ENCODE measurements at regions not wholly inside any gene's neighbourhood (a gene's known extent, or its start where the extent isn't known, plus 50 kb on each side); places are given as distances from the start of the nearest gene placed in this dataset.

DNA sequence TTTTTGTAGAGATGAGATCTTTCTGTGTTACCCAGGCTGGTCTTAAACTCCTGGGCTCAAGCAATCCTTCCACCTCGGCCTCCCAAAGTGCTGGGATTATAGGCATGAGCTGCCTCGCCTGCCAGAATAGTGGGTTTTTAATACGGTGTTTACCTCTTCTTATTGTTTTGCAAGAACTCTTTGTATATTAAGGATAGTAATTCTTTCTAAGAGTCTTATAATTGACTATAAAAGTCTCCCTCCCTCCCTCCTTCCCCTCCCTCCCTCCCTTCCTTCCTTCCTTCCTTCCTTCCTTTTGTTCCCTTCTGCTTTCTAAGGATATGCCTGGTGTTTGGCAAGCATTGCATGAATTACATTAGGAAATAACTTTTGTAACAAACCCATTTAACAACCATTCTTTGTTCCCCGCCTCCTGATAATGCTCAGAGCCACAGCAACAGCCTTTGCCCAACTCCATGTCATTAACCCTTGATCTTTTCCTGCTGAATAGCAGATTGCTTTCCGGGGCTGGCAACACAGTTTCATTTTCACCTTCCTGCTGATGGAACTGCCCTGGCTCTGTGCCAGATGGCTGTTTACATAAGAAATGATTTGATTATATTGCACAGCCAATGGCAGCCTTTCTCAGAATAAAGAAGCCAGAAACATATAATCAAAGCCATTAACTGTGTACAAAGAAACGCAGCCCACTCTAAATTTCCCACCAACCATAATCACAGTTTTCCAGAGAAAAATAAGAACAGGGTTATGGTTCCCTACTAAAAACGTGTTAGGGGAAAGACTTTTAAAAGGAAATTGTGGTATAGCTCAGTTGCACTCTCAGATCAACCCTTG is 143.7 kb upstream of the PTPN1 start:
- H3K4me1 ChIP-seq (ENCODE audit: low read length): 0 out of 2 replicates have a peak, but pooled peaks cover 6% of the 10 kb centered on the region
- H3K9ac ChIP-seq (ENCODE audit: low read length): no peak overlapping the region
- H3K27ac ChIP-seq (ENCODE audit: low read length): no peak overlapping the region
- DNase-seq: peak; percentile 52
- H3K4me3 ChIP-seq (ENCODE audit: low read length): no peak overlapping the region
- no peaks in the 10 kb centered on the region for H3F3A ChIP-seq (ENCODE audit: insufficient read depth, low read length)
- H3K79me2 ChIP-seq (ENCODE audit: low read length): no peaks in the 10 kb centered on the region
- H4K20me1 ChIP-seq (ENCODE audit: insufficient read depth, low read length): no peaks in the 10 kb centered on the region
- peaks cover 88% of the 10 kb centered on the region for H3K27me3 ChIP-seq (replicated peaks; ENCODE audit: insufficient read depth, low read length)
- H3K9me3 ChIP-seq (replicated peaks; ENCODE audit: insufficient read depth, low read length): no peaks in the 10 kb centered on the region
- TF ChIP-seq, protein P1, sequence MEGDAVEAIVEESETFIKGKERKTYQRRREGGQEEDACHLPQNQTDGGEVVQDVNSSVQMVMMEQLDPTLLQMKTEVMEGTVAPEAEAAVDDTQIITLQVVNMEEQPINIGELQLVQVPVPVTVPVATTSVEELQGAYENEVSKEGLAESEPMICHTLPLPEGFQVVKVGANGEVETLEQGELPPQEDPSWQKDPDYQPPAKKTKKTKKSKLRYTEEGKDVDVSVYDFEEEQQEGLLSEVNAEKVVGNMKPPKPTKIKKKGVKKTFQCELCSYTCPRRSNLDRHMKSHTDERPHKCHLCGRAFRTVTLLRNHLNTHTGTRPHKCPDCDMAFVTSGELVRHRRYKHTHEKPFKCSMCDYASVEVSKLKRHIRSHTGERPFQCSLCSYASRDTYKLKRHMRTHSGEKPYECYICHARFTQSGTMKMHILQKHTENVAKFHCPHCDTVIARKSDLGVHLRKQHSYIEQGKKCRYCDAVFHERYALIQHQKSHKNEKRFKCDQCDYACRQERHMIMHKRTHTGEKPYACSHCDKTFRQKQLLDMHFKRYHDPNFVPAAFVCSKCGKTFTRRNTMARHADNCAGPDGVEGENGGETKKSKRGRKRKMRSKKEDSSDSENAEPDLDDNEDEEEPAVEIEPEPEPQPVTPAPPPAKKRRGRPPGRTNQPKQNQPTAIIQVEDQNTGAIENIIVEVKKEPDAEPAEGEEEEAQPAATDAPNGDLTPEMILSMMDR (IDR thresholded peaks at IDR 0.05; ENCODE audit: low read length): no peak
- TF ChIP-seq EZH2phosphoT487 (IDR thresholded peaks at IDR 0.05; ENCODE audit: low read length) (no peak), EZH2 (optimal IDR thresholded peaks at IDR 0.05; ENCODE audit: low read depth, low read length) (no peak)
- H3K9me2 ChIP-seq (replicated peaks; ENCODE audit: insufficient read depth, low read length): no peaks in the 10 kb centered on the region
- H3K36me3 ChIP-seq (replicated peaks; ENCODE audit: insufficient read depth, low read length): no peaks in the 10 kb centered on the region
- H3K4me2 ChIP-seq (ENCODE audit: low read depth, low read length): peak overlapping the region; percentile 43; the same call in 1 of the 2 replicates
- H2AFZ ChIP-seq (ENCODE audit: low read length): no peak overlapping the region

DNA sequence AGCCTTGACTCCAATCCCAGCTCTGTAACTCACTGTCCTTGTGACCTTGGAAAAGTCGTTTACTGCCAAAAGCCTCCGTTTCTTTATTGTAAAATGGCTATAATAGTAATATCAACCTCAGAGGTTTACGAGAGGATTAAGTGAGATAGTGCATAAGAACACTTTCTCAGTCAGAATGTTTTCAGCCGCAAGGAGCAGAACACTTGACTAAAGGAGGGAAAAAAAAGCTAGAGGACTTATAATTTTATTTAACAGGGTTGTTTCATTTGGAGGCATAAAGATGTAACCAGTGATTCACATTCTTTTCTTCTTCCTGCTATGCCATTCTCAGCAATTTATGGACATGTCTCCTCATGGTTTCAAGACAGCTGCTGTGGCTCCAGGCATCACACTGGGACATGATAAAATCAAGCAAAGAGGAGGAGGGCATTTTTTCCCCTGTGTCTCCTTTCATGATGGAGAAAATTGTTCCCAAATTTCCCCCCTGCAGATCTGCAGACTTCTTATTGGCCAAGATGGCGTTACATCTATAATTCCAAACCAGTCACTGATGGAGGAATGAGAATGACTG is 143.0 kb upstream of the PTPN1 start:
- H3K27ac ChIP-seq (ENCODE audit: low read length): no peak overlapping the region
- peak overlapping the region; percentile 43; the same call in 1 of the 2 replicates for H3K4me2 ChIP-seq (ENCODE audit: low read depth, low read length)
- H3K4me1 ChIP-seq (ENCODE audit: low read length): 0 out of 2 replicates have a peak, but pooled peaks cover 6% of the 10 kb centered on the region
- H3K9me2 ChIP-seq (replicated peaks; ENCODE audit: insufficient read depth, low read length): no peaks in the 10 kb centered on the region
- H3F3A ChIP-seq (ENCODE audit: insufficient read depth, low read length): no peaks in the 10 kb centered on the region
- TF ChIP-seq EZH2phosphoT487 (IDR thresholded peaks at IDR 0.05; ENCODE audit: low read length) (no peak), EZH2 (optimal IDR thresholded peaks at IDR 0.05; ENCODE audit: low read depth, low read length) (no peak)
- TF ChIP-seq, protein P1 (IDR thresholded peaks at IDR 0.05; ENCODE audit: low read length): no peak
- no peak overlapping the region for H3K9ac ChIP-seq (ENCODE audit: low read length)
- no peak for DNase-seq
- no peaks in the 10 kb centered on the region for H3K9me3 ChIP-seq (replicated peaks; ENCODE audit: insufficient read depth, low read length)
- H3K27me3 ChIP-seq (replicated peaks; ENCODE audit: insufficient read depth, low read length): peaks cover 88% of the 10 kb centered on the region
- no peak overlapping the region for H3K4me3 ChIP-seq (ENCODE audit: low read length)
- H3K36me3 ChIP-seq (replicated peaks; ENCODE audit: insufficient read depth, low read length): no peaks in the 10 kb centered on the region
- no peak overlapping the region for H2AFZ ChIP-seq (ENCODE audit: low read length)
- no peaks in the 10 kb centered on the region for H3K79me2 ChIP-seq (ENCODE audit: low read length)
- H4K20me1 ChIP-seq (ENCODE audit: insufficient read depth, low read length): no peaks in the 10 kb centered on the region

DNA sequence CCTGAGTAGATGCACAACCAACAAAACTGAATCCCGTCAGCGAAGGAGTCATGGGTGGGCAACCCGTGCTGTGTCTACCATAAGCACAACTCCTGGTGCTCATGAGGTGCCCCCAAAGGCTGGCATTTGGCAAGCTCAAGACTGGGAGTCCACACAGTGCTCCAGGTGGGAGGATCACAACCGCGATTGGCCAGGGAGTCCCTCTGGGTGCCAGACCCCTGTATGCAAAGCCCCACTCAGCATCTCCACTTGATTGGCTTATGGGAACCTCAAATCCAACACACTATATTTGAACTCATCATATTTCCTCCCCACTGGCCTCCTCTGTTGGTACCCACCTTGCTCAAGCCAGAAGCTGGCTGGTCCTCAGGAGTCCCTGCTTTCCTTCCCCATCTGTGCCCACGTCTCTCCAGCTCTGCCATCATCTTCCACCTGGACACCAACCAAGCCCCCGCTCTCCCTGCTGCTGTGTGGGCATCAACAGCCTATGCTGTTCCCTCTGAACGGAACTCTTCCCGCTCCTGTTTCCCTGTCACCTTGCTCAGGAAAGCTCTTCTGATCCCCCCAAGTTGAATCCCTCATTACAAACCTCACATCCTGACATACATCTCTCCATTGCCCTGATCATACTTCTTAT is 142.3 kb upstream of the PTPN1 start:
- Histone ChIP-seq H3K27ac (ENCODE audit: low read length) (no peak overlapping the region), H3K4me1 (ENCODE audit: low read length) (0 out of 2 replicates have a peak, but pooled peaks cover 6% of the 10 kb centered on the region), H3K4me2 (ENCODE audit: low read depth, low read length) (no peak overlapping the region), H3F3A (ENCODE audit: insufficient read depth, low read length) (no peaks in the 10 kb centered on the region), H3K9me3 (replicated peaks; ENCODE audit: insufficient read depth, low read length) (no peaks in the 10 kb centered on the region), H4K20me1 (ENCODE audit: insufficient read depth, low read length) (no peaks in the 10 kb centered on the region), H2AFZ (ENCODE audit: low read length) (no peak overlapping the region), H3K4me3 (ENCODE audit: low read length) (no peak overlapping the region), H3K27me3 (replicated peaks; ENCODE audit: insufficient read depth, low read length) (peaks cover 95% of the 10 kb centered on the region), H3K9me2 (replicated peaks; ENCODE audit: insufficient read depth, low read length) (no peaks in the 10 kb centered on the region), H3K9ac (ENCODE audit: low read length) (no peak overlapping the region), H3K79me2 (ENCODE audit: low read length) (no peaks in the 10 kb centered on the region), H3K36me3 (replicated peaks; ENCODE audit: insufficient read depth, low read length) (no peaks in the 10 kb centered on the region)
- TF ChIP-seq, protein P1 (IDR thresholded peaks at IDR 0.05; ENCODE audit: low read length): no peak
- TF ChIP-seq EZH2phosphoT487 (IDR thresholded peaks at IDR 0.05; ENCODE audit: low read length) (no peak), EZH2 (optimal IDR thresholded peaks at IDR 0.05; ENCODE audit: low read depth, low read length) (no peak)
- DNase-seq: no peak
